ENCODE measurements at regions not wholly inside any gene's neighbourhood (a gene's known extent, or its start where the extent isn't known, plus 50 kb on each side); places are given as distances from the start of the nearest gene placed in this dataset.

- TF ChIP-seq POLR2A (IDR thresholded peaks at IDR 0.05; ENCODE audit: extremely low read depth, insufficient read length): no peak
- no peak for TF ChIP-seq CTCF (IDR thresholded peaks at IDR 0.05; ENCODE audit: low read depth, low read length)
- TF ChIP-seq MAX (IDR thresholded peaks at IDR 0.05; ENCODE audit: low read depth, low read length): no peak
Observed at GRCh38 chr5:119694284-119694683, 64.9 kb downstream of the FAM170A start.

Data from NB4 (cell line).